Calu3 (cell line): ENCODE measurements at regions not wholly inside any gene's neighbourhood (a gene's known extent, or its start where the extent isn't known, plus 50 kb on each side); places are given as distances from the start of the nearest gene placed in this dataset.
"Not testable (repeated sequence)": the region's sequence is repeated elsewhere in the genome, so short reads cannot be mapped to it uniquely, and the experiment has no call there.

Source experiments
- BruUV-seq: library from RNA; stranded (reverse); fragments of 400-500 nt; replicated peaks from 2 replicates; lab custom pipeline; 2021; lab: Mats Ljungman, UMichigan
- CTCF ChIA-PET: fragments of 300-600 bp; sonication (Branson Sonifier 250); formaldehyde crosslinking; loops from one replicate; lab custom pipeline; 2022; ENCODE audit warnings: antibody characterized with exemption; lab: Charles Lee
- DNase-seq: peaks from one replicate; pipeline ENCODE4 v3.0.0; 2022
- H3K27ac Mint-ChIP-seq: one replicate; pipeline ENCODE4 v1.8.0; 2022; ENCODE audit warnings: mixed read lengths; ENCODE audit not compliant: unreplicated experiment
- H3K27me3 Mint-ChIP-seq: one replicate; pipeline ENCODE4 v1.8.0; 2022; ENCODE audit warnings: mixed read lengths; ENCODE audit not compliant: unreplicated experiment
- H3K36me3 Mint-ChIP-seq: one replicate; pipeline ENCODE4 v1.8.0; 2022; ENCODE audit warnings: mild to moderate bottlenecking, moderate library complexity, mixed read lengths; ENCODE audit not compliant: insufficient read depth, unreplicated experiment
- H3K4me1 Mint-ChIP-seq: one replicate; pipeline ENCODE4 v1.8.0; 2022; ENCODE audit warnings: mild to moderate bottlenecking, low read depth, mixed read lengths; ENCODE audit not compliant: unreplicated experiment
- H3K4me3 Mint-ChIP-seq: one replicate; pipeline ENCODE4 v1.8.0; 2022; ENCODE audit warnings: mild to moderate bottlenecking, low read depth, moderate library complexity, mixed read lengths; ENCODE audit not compliant: unreplicated experiment
- H3K9me3 Mint-ChIP-seq: one replicate; pipeline ENCODE4 v1.8.0; 2022; ENCODE audit warnings: low read depth, mixed read lengths; ENCODE audit not compliant: unreplicated experiment
- intact Hi-C: fragments of 100-400 bp; cut with micrococcal nuclease; formaldehyde crosslinking; loops from one replicate; pipeline ENCODE4 v1.10.0; 2022; ENCODE audit not compliant: unreplicated experiment
- TF ChIP-seq, protein P1 (sequence below): fragments of 200-600 bp; IDR thresholded peaks from one replicate; pipeline ENCODE4 v1.8.0; 2022; ENCODE audit warnings: antibody characterized with exemption; ENCODE audit not compliant: unreplicated experiment

DNA sequence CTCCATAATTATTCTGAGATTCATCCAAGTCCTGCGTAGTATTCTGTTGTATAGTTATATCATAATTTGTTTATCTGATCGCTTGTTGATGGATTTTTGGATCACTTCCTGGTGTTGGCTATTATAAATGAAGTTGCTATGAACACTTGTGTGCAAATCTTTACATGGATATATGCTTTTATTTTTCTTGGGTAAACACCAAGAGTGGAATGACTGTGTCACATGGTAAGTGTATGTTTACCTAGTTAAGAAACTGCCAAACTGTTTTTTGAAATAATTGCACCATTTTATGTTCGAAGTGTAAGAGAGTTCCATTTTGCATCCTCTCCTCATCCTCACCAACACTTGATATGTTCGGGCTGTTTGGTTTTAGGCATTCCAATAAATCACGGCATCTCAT is 360.4 kb upstream of the FRG2C start:
- Mint-ChIP-seq H3K27ac (no peak overlapping the region), H3K36me3 (no peaks in the 10 kb centered on the region), H3K9me3 (peaks cover 9% of the 10 kb centered on the region), H3K4me3 (no peak overlapping the region), H3K27me3 (no peaks in the 10 kb centered on the region), H3K4me1 (no peaks in the 10 kb centered on the region)
- CTCF ChIA-PET, result no interaction called here
- no TSS peak for BruUV-seq
- DNase-seq, result no peak
- TF ChIP-seq, protein P1, sequence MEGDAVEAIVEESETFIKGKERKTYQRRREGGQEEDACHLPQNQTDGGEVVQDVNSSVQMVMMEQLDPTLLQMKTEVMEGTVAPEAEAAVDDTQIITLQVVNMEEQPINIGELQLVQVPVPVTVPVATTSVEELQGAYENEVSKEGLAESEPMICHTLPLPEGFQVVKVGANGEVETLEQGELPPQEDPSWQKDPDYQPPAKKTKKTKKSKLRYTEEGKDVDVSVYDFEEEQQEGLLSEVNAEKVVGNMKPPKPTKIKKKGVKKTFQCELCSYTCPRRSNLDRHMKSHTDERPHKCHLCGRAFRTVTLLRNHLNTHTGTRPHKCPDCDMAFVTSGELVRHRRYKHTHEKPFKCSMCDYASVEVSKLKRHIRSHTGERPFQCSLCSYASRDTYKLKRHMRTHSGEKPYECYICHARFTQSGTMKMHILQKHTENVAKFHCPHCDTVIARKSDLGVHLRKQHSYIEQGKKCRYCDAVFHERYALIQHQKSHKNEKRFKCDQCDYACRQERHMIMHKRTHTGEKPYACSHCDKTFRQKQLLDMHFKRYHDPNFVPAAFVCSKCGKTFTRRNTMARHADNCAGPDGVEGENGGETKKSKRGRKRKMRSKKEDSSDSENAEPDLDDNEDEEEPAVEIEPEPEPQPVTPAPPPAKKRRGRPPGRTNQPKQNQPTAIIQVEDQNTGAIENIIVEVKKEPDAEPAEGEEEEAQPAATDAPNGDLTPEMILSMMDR, result no peak
- intact Hi-C loops, result no loop called here

DNA sequence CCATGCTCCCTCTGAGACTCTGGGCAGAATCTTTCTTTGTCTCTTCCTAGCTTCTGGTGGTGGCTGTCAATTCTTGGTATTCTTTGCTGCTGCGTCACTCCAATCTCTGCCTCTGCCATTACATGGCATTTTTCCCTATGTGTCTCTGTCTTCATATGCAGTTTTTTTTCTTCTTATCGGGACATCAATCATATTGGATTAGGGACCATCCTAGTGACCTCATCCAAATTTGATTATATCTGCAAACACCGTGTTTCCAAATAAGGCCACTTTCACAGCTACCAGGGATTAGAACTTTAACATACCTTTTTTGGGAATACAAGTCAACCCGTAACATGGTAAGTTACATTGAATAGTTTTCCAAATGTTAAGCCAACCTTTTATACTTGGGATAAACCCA is 358.2 kb upstream of the FRG2C start:
- H3K36me3 Mint-ChIP-seq, result no peaks in the 10 kb centered on the region
- no peaks in the 10 kb centered on the region for H3K4me1 Mint-ChIP-seq
- H3K27ac Mint-ChIP-seq, result no peak overlapping the region
- intact Hi-C loops, result no loop called here
- H3K9me3 Mint-ChIP-seq, result peaks cover 11% of the 10 kb centered on the region
- TF ChIP-seq, protein P1, result no peak
- CTCF ChIA-PET, result no interaction called here
- no peaks in the 10 kb centered on the region for H3K27me3 Mint-ChIP-seq
- DNase-seq, result no peak
- H3K4me3 Mint-ChIP-seq, result no peak overlapping the region
- no TSS peak for BruUV-seq

DNA sequence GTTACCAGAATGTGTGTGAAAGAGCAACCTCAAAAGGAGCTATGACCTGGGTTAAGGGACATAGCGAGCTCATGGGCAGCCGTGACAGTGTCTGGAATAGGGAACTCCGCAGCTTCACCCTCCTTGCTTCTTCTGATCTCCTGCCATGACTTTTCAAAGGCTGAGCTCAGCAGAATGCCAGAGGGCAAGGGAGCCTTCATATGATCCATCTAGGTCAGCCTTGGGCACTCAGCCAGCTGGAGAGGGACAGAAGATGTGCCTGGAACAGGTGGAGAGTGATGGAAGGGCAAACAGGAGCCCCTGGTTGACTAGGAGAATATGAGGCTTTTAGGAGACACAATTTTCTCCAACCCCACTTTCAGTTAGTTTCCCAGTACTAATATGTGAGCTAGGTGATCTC is 352.8 kb upstream of the FRG2C start:
- H3K4me3 Mint-ChIP-seq, intact Hi-C loops, CTCF ChIA-PET, H3K4me1 Mint-ChIP-seq, H3K36me3 Mint-ChIP-seq, H3K27ac Mint-ChIP-seq, DNase-seq, H3K9me3 Mint-ChIP-seq, H3K27me3 Mint-ChIP-seq, BruUV-seq: not testable (repeated sequence)

DNA sequence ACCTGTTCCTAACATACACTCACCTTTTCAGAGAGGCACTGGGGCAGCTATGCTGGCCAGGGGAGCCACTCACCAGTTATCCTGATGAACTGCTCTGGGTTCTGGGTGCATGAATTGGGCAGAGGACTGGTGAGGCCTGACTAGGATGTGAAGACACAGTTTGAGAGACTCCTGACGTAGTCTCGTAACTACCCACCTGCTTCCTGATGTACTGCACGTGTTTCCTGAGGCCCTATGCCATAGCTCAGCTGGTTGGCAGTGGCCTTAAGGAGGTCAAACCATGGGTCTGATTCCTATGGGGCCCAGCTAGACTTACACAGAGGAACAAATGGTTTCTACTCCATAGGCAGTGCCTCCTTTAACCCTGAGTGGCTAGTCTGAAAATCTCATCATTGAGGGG is 351.7 kb upstream of the FRG2C start:
- intact Hi-C loops, H3K4me3 Mint-ChIP-seq, H3K4me1 Mint-ChIP-seq, DNase-seq, H3K27me3 Mint-ChIP-seq, H3K36me3 Mint-ChIP-seq, H3K27ac Mint-ChIP-seq, H3K9me3 Mint-ChIP-seq, BruUV-seq, CTCF ChIA-PET: not testable (repeated sequence)

DNA sequence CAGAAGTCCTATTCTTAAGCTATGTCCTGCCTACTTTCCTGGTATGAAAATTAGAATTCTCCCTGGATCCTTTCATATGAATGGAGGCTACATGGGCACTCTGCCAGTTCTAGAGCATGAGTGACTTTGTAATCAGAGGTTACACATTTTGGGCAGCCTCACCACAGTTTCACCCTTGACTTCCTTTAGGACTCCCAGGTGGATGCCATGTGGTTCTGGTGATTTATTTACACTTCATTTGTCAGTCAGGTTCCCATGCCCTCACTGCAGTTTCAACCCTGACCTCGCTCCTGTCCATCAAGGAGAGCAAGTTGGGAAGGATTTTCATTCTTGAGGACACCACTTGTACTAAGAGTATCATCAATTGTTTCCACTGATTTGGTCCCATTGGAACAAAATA is 344.4 kb upstream of the FRG2C start:
- H3K27ac Mint-ChIP-seq, H3K4me1 Mint-ChIP-seq, H3K4me3 Mint-ChIP-seq, BruUV-seq, H3K27me3 Mint-ChIP-seq, H3K9me3 Mint-ChIP-seq, CTCF ChIA-PET, H3K36me3 Mint-ChIP-seq, DNase-seq, intact Hi-C loops: not testable (repeated sequence)

DNA sequence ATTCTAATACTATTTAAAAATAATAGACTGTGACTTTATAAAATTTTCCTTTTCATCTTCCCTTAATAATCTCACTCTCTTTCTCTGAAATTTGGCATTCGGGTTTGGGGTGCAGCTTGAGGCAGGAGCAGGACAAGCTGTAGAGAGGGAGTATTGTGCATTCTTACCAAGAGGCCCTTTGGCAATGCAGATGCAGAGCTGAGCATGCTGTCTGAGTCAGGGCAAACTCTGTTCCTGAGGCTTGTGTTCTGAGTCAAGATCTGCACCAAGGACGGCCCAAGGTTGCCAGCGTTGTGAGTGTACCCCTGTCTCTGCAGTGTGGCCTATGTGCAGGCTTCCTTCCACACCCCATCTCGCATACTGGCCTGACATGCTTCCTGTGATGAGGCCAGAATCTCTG is 343.8 kb upstream of the FRG2C start:
- H3K4me1 Mint-ChIP-seq, result no peaks in the 10 kb centered on the region

More for the DNA sequence above, 343.8 kb upstream of the FRG2C start:
- intact Hi-C loops, result no loop called here
- Mint-ChIP-seq H3K4me3 (no peak overlapping the region), H3K27ac (no peak overlapping the region), H3K27me3 (no peaks in the 10 kb centered on the region), H3K36me3 (no peaks in the 10 kb centered on the region), H3K9me3 (peaks cover 2% of the 10 kb centered on the region)
- BruUV-seq, result no TSS peak
- CTCF ChIA-PET, result no interaction called here
- TF ChIP-seq, protein P1, result no peak
- no peak for DNase-seq
